Eye (tissue), 1 donor: ENCODE measurements at regions not wholly inside any gene's neighbourhood (a gene's known extent, or its start where the extent isn't known, plus 50 kb on each side); places are given as distances from the start of the nearest gene placed in this dataset.

ENCODE experiments used
- DNase-seq: peaks from one replicate; pipeline ENCODE4 v3.0.0-alpha.2; 2015

DNA sequence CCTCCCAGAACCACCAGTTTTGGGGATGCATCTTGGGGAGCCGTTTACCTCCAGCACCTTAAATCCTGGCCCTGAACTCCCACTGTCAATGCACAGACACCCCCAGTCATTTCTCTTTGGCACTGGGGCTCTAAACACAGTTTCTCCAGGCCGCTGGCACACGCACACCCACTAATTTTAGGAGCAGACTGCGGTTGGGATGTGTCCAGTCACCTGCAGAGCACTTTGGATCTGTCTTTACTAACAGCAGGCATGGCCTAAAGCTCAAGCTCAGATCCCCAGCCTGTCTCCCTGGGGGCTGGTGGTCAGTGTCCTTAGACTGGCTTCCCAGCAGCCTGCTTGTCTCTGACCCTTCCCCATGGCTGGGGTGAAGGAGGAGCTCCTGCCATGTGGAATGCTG, 49.9 kb downstream of the SYNE3 start:
- no peak for DNase-seq

DNA sequence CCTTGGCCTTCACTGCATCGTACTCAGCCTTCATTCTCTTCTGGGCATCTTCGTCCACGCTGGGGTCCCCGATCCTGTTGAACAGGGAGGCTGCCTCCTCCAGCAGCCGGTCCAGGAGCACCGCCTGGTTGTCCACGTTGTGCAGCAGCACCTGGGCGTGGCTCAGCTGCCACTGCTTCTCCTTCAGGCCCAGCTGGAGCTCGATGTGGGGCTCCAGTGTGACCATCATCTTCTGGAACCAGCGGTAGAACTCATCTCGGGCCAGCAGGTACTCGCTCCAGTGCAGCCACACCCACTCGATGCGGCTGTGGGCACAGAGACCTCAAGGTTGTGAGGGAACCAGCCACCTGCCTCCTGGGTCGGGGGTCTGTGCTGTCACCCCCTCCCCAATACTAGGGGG, 50.5 kb downstream of the SYNE3 start:
- DNase-seq: no peak

DNA sequence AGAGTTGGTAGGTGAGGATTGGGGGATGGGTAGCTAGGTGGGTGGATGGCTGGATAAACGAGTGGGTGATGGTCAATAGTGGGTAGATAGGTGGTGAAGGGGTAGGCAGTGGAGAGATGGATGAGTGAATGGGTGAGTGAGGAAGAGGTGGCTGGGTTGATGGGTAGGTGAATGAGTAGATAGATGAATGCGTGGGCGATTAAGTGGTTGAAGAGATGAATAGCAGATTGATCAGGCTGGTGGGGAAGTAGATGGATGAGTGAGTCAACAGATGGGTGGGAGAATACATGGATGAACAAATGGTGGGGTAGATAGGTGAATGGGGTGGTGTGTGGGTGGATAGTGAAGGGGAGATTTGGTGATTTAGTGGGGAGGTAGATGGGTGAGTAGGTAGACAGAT, 51.1 kb downstream of the SYNE3 start:
- no peak for DNase-seq

DNA sequence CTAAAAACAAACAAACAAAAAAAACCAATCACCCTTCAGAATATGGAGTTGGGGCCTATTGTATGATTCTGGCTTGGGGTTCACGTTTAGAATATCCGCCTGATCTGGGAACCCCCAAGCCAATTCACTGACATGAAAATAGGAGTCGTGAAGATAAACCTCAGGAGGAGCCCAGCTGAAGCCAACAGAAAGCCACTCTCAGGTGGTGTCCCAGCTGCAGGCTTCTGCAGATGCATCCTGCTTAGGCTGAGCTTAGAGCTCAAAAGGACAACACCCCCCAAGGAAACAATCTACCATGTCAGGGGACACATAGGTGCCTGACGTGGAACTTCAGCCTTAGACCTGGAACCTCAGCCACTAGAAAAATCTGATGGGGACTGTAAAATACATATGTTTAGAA, 51.9 kb downstream of the SYNE3 start:
- DNase-seq: no peak

DNA sequence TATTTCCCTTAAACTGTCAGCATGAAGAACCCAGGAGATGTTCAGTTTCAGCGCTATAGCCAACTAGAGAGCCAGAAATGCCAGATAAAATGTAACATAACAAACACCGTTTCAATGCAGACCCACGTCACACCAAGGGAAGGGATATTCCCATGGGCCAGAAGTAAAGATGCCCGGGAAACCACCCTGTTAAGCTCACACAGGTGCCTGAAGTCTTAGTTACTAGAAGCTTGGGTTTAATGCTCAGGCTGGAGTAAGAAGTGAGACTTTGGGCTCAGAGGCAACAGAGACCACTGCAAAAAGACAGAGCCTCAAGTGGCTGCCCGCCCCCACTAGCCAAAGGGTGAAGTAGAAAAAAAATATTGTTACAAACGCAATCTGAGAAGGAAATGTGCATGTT, 52.3 kb downstream of the SYNE3 start:
- DNase-seq: no peak

DNA sequence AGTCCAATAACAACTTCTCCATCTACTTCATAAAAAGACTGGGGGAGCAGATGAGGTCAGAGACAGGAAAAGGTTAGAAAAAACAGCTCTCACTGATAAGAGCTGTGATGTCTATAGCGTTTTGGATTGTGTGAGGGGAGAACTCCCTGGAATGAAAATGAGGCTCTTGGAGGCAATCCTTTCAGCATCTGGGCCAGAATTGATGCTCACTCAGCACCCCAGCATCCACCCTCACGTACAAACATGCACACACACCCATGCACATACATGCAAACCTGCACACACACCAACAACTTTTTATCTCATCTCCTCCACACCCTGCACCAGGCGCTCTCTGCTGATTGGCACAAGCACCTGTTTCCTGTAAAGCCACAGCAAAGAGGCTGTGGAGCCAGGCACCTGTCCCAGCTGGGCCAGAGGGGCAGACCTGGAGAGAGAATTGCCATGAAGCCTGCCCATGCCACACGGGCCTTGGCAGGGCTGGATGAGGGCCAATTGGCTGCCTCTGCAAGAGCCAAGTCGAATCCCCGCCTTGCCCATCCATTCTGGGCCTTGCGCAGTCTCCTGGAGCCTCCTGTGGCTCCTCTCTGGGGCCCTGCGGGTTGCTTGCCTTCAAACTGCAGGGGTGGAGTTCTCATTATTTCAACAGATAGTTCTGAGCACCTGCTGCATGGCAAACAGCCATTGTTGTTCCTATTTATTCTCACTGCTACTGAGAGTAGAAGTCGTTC, 53.1 kb downstream of the SYNE3 start:
- no peak for DNase-seq

DNA sequence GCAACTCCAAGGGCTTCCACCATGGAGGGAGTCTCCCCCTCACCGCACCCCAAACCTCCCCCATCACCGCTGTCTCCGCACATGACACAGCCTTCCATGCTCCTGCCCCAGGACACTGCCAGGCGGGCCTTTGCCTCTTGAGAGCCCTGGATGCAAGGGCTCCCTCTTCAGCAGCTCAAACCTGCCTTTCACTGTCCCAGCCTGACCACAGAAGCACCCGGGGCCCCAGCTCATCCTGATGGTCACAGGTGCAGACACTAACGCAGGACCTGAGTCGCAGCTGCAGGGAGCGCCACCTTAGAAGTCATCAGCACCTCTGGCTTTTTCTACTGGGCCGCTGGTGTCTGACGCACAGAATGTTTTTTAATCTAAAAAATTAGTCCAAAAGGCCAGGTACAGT, 54.0 kb downstream of the SYNE3 start:
- no peak for DNase-seq

DNA sequence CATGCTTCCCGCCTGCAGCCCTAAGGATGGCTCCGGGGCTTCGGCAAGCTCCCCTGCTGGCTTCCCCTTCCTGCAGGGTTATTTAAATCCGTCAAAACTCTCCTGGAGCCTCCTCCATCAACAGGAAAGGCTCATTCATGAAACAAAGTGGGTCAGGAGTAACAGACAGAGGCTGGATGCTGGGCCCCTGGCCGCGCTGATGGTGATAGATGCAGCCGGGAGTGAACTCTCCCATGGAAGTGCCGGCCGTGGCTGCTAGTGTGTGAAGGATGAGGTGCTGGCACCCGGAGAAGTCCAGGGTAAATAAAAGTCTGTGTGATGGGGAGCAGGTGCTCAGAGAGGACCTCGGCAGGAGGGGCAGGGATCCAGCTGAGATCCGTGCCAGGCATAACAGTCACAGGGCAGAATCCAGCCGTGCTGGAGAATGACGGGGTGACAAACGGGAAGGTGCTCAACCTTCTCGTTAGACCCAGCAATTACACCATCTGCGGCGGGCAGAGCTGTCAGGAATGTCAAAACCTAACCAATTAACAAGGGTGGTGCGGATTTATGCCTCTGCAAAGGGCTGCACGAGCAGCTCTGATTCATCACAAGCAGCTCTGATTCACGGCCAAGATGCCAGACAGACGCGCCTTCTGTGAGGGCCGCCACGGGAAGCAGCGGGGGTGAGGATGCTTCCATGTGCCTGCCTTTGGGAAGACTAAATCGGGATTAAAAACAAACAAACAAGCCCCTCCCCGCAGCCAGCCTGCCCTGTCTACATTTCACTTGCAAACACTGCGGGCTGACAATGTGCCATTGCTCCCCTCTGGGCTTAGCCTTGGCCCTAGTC, 55.6 kb downstream of the SYNE3 start:
- peak; percentile 75 for DNase-seq

DNA sequence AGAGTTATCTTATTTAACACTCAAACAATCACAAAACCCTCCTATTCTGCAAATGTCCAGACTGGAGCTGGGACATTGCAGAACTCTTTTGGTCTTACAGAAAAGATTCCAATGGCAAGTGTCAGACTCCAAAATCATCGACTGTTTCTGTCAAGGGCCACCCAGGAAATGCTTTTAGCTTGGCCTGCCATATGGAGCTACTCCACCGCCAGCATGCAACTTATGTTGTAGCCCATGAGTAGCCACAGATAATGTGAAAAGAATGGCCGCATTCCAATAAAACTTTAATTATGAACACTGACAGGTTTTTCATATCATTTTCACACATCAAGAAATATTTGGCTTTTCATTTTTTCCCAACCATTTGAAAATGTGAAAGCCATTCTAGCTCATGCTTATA, 57.5 kb downstream of the SYNE3 start:
- DNase-seq: no peak

DNA sequence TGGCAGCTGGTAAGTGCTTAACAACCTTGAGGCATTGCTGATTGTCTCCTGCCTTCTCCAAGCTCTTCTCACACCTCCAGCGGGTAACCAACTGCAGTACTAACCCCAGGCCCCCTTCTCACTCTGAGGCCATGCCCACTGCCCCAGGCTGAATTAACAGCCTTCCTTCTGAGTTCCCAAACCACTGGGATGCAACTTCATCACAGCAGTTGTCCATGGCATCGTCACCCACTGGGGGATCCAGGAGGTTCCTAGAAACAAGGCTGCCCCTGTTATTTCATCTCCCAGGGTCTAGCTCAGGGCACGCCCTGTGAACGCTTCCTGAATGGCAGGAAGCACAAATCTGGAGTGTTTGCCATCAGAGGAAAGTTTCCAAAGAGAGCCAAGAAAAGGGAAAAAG, 58.0 kb downstream of the SYNE3 start:
- DNase-seq: no peak

DNA sequence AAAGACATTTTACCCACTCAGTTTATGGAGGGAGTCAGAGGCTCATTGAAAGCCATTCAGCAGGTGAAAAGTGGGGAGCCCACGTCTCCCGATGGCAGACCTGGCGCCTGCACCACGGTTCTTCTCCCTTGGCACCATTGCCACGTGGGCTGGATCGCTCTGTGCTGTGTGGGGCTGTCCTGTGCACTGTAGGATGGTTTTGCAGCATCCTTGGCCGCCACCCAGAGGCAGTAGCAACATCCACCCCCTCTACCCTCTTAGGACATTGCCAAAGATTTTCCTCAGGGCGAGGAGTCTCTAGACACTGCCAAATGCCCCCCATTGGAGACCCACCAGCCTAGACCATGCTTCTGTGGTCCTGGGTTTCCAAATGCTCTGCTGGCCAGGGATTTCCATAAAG, 60.2 kb downstream of the SYNE3 start:
- no peak for DNase-seq

DNA sequence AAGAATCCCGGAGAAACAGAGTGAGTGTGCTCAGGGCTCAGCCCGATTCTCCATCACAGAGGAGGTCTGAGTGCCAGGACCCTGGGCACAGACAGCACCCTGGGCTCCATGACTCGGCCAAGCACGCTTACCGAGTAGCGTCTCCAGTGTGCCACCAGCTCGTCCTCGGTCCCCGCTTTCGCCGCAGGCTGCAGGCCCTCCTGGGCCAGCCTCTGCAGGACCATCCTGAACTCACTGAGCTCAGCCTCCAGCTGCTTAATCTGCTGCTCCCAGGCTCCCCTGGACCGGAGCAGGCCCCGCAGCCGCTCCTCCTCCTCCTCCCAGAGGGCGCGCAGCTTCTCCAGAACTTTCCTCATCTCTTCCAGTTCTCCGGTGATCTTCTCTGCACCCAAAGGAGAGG, 61.2 kb downstream of the SYNE3 start:
- no peak for DNase-seq

DNA sequence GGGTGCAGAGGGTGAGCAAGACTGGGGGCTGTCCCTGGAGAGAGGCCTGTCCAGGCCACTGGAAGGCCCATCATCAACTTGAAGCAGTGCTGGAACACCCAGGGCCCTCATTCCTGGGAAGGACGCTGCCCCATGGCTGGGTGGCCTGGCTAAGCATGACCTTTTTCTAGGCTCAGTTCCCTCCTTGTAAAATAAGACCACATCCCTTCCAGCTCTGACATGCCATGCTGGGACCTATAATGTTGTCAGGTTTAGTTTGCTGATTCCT, 62.8 kb downstream of the SYNE3 start:
- no peak for DNase-seq

DNA sequence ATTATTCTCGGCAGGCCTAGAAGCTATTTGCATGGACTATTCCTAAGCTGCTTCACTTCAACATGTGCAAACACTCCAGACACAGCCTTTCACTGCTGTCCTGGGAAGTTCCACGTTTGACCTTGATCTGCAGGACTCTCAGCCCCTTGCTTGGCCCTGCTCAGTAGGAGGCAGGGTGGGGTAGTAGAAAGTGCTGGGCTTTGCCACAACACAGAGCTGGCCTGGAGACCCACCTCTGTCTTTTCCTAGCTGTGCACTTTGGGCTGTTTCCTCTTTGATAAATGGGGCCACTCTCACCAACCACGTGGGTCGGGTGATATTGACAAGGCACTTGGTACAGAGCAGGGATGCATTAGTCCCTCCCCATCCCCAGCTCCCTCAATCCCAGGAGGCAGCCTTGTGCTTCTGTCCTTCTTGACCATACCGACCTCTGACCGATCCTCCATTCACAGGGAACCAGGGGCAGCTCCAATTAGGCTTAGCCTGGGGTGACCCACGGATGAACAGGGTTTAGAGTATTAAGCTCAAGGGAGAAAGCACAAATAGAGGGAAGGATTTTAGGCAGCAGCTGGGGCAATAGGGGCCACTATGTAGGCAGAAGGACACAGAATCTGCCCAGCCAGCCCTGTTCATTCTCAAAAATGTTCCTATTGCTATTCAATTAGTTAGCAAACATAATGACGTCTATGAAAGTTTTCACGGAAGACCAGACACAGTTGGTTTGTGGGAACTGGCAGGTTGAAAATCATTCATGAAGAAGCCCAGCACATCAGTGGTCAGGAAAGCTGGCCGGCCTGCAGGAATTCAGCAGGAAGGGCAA, 63.3 kb downstream of the SYNE3 start:
- no peak for DNase-seq

DNA sequence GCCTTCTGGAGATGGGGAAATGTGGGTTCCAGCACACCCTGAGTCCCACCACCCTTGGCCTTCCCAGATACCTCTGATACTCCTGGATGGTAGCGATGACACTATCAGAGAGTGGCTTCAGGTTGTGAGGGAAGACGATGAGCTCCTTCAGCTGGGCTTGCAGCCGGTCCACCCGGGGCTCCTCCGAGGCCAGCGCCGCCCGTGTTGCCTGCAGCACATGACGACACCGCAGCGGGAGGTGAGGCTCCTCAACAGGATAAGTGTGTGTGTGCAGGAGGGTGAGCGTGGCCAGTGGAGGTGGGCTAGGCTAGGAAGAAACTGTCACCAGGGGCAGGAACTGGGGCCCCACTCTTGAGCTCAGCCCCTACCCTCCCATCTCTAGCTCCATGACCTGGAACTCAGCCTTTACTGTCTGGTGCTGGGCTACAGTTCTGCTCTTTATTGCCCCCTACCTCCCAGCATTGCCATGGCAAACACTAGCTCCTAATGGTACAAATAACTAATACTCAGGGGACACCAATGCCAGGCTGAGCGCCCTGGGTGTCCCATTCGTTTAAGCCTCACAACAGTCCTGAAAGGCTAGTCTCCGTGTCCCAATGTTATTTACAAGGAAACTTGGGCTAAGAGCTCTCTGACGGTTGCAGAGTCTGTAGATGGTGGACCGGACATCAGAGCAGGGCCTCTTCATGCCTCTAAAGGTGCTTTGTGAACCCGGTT, 64.1 kb downstream of the SYNE3 start:
- DNase-seq: peak; percentile 33

DNA sequence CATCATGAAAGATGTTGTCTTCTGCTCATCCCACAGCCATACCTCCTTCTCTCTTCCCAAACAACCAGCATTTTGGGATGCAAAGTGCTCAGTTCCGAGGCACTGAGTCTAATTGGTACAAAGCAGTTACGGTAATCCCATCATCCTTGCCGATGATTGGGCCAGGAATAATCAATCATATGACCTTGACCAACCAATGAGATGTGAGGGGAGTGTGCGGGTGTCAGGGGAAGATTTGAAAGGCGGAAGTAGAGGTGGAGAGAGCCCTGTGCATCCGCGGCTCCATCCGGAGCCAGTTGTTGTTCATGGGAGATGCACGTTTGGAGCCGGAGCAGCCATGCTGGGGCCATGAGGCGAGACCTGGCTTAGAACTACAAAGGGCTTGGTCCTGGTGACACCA, 67.3 kb downstream of the SYNE3 start:
- DNase-seq: no peak

DNA sequence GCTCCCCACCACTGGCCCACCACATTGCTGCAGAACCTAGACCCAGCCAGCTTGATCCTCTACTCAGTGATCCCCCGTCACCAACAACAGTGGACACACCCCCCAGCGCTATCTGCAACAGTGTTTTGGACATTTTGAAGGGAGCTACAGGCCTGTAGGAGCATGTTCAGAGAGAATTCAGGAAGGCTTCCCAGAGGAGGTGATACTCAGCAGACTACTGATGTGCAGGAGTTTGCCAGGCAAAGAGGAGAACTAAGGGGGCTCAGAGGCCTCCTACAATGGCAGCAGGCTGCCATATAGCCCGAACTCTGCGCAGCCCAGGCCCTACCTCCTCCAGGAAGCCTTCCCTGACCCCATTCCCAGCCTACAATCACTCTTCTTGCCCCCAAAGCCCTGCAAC, 70.0 kb downstream of the SYNE3 start:
- DNase-seq: no peak

DNA sequence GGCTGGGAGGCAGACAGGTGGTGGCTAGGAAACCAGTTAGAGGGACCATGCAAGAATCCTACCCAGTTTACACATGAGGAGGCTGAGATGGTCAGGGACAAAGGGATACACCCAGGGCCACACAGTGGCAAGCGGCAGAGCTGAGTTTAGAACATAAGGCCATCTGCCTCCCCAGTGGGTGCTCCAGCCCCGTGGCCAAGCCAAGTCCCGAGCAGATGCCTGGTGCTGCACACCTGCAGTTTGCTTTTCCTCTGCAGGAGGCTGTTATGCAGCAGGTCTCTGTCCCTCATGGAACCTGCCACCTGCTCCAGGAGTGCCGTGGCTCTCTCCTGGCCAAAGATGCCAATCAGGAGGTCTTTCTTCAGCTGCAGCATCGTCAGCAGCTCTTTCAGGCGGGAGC, 70.8 kb downstream of the SYNE3 start:
- no peak for DNase-seq

DNA sequence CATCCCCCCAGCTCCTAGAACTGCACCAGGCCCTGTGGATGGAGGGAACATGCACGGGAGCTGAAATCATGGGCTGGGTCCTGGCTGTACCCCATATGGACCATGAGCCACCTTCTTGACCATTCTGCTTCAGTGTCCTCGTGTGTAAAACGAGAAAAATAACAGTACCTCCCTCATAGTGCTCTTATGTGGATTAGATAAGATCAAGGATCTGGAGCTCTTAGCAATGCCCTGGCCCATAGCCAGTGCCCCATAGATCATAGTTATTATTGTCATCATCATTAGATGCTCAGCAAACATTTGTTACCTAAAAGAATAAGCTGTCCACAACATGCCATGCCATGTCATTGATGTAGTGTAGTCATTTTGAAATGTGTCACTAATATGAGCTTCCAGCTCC, 71.3 kb downstream of the SYNE3 start:
- no peak for DNase-seq

DNA sequence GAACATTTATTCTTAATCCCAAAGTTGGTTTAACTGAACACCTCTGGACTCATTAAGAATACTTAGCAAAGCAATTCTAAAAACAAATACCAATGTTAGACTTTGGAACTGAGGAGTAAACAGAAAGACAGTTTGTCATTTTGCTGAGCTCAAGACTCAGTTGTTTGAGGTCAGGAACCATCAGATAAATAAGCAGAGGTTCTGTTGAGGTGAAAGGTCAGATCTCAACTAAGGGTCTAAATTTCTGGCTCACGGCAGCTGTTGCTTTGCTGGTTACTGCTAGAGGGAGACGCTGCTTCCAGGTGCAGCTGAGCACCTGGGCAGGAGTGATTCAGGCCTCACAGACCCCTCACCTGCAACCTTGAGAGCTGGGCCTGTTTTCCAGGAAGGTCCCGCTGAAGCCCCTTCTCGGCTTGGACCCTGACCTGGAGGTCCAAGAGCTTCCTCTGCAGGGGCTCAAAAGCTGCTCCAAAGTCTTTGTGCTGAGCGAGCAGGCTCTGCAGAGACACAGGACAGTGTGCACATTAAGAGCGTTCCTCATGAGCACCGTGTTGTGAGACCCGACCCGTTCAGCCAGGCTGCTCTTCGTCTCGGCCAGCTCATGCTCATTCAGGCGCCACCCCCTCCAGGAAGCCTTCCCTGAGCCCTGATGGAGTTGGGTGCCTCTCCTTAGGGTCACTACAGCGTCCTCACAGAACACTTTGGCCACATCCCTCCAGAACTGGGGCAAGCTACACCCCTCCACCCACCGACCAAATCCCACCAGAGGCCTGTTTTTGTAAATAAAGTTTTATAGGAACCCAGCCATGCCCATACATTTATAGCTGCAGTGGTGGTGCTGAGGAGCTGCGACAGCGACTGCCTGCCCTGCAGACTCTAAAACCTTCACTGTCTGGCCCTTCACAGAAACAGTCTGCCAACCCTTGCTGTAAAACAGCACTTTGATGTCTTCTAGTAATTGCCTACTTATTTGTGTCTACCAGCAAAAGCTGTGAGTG, 72.0 kb downstream of the SYNE3 start:
- no peak for DNase-seq

DNA sequence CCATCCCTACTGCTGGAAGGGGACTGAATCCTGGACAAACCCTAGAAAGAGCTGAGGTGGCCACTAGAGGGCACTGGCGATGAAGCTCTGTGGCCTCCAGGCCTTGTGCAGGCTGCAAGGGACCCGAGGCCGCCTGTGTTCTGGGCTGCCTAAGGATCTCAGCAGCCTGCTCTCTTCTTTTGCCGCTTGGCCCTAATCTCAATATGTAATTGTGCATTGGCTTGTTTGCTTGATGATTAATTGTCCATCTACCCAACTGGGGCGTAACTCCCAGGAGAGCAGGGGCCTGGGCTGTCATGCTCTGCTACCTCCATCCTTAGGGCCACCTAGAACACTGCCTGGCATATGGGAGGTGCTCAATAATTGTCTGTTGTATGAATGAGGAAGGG, 73.8 kb downstream of the SYNE3 start:
- DNase-seq: peak; percentile 93

DNA sequence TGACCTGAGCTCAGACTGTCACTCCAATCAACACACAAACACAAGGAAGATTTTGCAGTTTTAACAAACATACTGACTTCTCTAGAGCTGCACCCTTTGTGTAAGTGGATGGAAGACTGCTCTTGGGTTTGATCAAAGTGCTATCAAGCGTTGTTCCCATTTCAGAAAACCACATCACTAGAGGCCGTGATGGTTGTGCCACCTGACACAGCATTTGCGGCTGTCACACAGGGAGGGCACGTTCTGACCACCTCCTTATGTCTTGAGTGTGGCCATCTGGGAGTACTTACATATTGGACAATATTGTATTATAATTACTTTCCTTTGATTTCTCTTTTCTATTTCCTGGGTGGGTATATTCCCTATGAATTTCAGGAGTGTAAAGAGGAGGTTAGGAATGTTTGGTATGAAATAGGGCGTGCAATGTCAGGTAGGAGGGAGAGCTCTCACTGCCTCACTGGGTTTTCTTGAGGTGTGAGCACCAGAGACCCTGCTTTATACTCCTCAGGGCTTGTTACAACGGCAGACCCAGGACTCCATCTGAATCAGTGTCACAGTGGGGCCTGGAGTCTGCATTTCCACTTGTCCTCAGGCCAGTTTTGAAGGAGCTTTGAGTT, 74.3 kb downstream of the SYNE3 start:
- no peak for DNase-seq
